HG02973 (cell line): ENCODE measurements at regions not wholly inside any gene's neighbourhood (a gene's known extent, or its start where the extent isn't known, plus 50 kb on each side); places are given as distances from the start of the nearest gene placed in this dataset.

Experiments used
- ATAC-seq: cut with Tn5 transposase; IDR thresholded peaks from one replicate; pipeline ENCODE4 v1.9.1; 2021; ENCODE audit warnings: moderate library complexity; ENCODE audit not compliant: unreplicated experiment

GRCh38 chr14:101347893-101348777 lies 213.2 kb upstream of the DIO3 start:
- ATAC-seq = no peak

- no peak for ATAC-seq
Observed at GRCh38 chr14:101349108-101349507, 212.2 kb upstream of the DIO3 start.

- ATAC-seq = no peak
Observed at GRCh38 chr14:101350021-101350420, 211.3 kb upstream of the DIO3 start.

- no peak for ATAC-seq
Observed at GRCh38 chr14:101350691-101351090, 210.6 kb upstream of the DIO3 start.

GRCh38 chr14:101351146-101351545 lies 210.1 kb upstream of the DIO3 start:
- ATAC-seq = no peak

GRCh38 chr14:101351769-101352168 lies 209.5 kb upstream of the DIO3 start:
- no peak for ATAC-seq

GRCh38 chr14:101352567-101352966 lies 208.7 kb upstream of the DIO3 start:
- ATAC-seq = no peak

GRCh38 chr14:101353422-101353821 lies 207.9 kb upstream of the DIO3 start:
- ATAC-seq = no peak

- no peak for ATAC-seq
Observed at GRCh38 chr14:101354726-101355125, 206.6 kb upstream of the DIO3 start.

GRCh38 chr14:101355284-101355683 lies 206.0 kb upstream of the DIO3 start:
- no peak for ATAC-seq

GRCh38 chr14:101357038-101357437 lies 204.3 kb upstream of the DIO3 start:
- no peak for ATAC-seq

GRCh38 chr14:101357559-101358319 lies 203.6 kb upstream of the DIO3 start:
- ATAC-seq = no peak

- ATAC-seq = no peak
Observed at GRCh38 chr14:101358320-101359125, 202.8 kb upstream of the DIO3 start.

GRCh38 chr14:101359221-101360053 lies 201.9 kb upstream of the DIO3 start:
- ATAC-seq = no peak

GRCh38 chr14:101360054-101360911 lies 201.0 kb upstream of the DIO3 start:
- no peak for ATAC-seq

- no peak for ATAC-seq
Observed at GRCh38 chr14:101361044-101361443, 200.3 kb upstream of the DIO3 start.

GRCh38 chr14:101361451-101362433 lies 199.6 kb upstream of the DIO3 start:
- ATAC-seq = no peak

GRCh38 chr14:101362529-101363260 lies 198.6 kb upstream of the DIO3 start:
- no peak for ATAC-seq
